Head of caudate nucleus (tissue), 42 donors: ENCODE measurements at regions not wholly inside any gene's neighbourhood (a gene's known extent, or its start where the extent isn't known, plus 50 kb on each side); places are given as distances from the start of the nearest gene placed in this dataset.
A peak's percentile ranks its signal among the peaks of the same experiment; 100 is the strongest.

Experiments
- DNase-seq, 42 donors: peaks; one replicate each; pipeline versions ENCODE4 v3.0.0 to v3.0.0-alpha.2; 2020 to 2021; ENCODE audit warnings: mixed read lengths in 7 of 42
- intact Hi-C: fragments of 100-400 bp; cut with DNase I; formaldehyde crosslinking; loops from one replicate; pipeline ENCODE4 v1.15.0; 2022

GRCh38 chr3:179503152-179503551, 51.9 kb upstream of the GNB4 start:
- intact Hi-C loops: no loop called here
- no peak for DNase-seq

- DNase-seq: no peak
- intact Hi-C loops: no loop called here
Measured at GRCh38 chr3:179503640-179504039, 52.4 kb upstream of the GNB4 start.

- intact Hi-C loops: no loop called here
- DNase-seq: no peak
Measured at GRCh38 chr3:179504371-179504770, 53.1 kb upstream of the GNB4 start.

- intact Hi-C loops: no loop called here
- DNase-seq: no peak
Measured at GRCh38 chr3:179505534-179505933, 54.3 kb upstream of the GNB4 start.

GRCh38 chr3:179506792-179507191, 55.5 kb upstream of the GNB4 start:
- no peak for DNase-seq
- intact Hi-C loops: no loop called here

GRCh38 chr3:179509701-179510100, 53.0 kb upstream of the ACTL6A start:
- intact Hi-C loops: no loop called here

GRCh38 chr3:179510496-179510895, 52.2 kb upstream of the ACTL6A start:
- no peak for DNase-seq
- intact Hi-C loops: no loop called here

More at GRCh38 chr3:179509701-179510100, 53.0 kb upstream of the ACTL6A start:
- DNase-seq: no peak

GRCh38 chr3:179512378-179512777, 50.3 kb upstream of the ACTL6A start:
- intact Hi-C loops: no loop called here
- DNase-seq: peak in 3 of 42 donors; percentile 4 to 33 (median 8)
